Panc1 (cell line): ENCODE measurements at regions not wholly inside any gene's neighbourhood (a gene's known extent, or its start where the extent isn't known, plus 50 kb on each side); places are given as distances from the start of the nearest gene placed in this dataset.
"Not testable (repeated sequence)": the region's sequence is repeated elsewhere in the genome, so short reads cannot be mapped to it uniquely, and the experiment has no call there.

Experiments
- ATAC-seq: fragments of 200-7000 bp; cut with Tn5 transposase; 2 replicates; pipeline ENCODE4 v1.9.1; 2020; ENCODE audit warnings: mild to moderate bottlenecking, moderate library complexity
- BruUV-seq: library from RNA; stranded (reverse); fragments of 400-500 nt; replicated peaks from 2 replicates; lab custom pipeline; 2021; lab: Mats Ljungman, UMichigan
- CTCF ChIA-PET: fragments of 300-600 bp; sonication (Branson Sonifier 250); formaldehyde crosslinking; loops from one replicate; lab custom pipeline; 2022; ENCODE audit warnings: antibody characterized with exemption; lab: Charles Lee
- POLR2A ChIA-PET: fragments of 300-600 bp; sonication (Branson Sonifier 250); formaldehyde crosslinking; loops from one replicate; lab custom pipeline; 2022; ENCODE audit warnings: antibody characterized with exemption; lab: Charles Lee
- DNase-seq: peaks from one replicate; pipeline ENCODE4 v3.0.0-alpha.2; 2010; ENCODE audit warnings: low read depth, low spot score
- H3K27ac ChIP-seq: 2 replicates; pipeline ENCODE4 v1.5.1; 2011; ENCODE audit warnings: mild to moderate bottlenecking, low read length, inconsistent platforms
- H3K27me3 ChIP-seq: fragments of 200-500 bp; sonication (Bioruptor generic); 2 replicates; pipeline ENCODE4 v1.6.0; 2014; ENCODE audit warnings: low read length, inconsistent platforms; ENCODE audit not compliant: control insufficient read depth, insufficient read depth
- H3K36me3 ChIP-seq: fragments of 200-500 bp; sonication (Bioruptor generic); 2 replicates; pipeline ENCODE4 v1.5.1; 2014; ENCODE audit warnings: inconsistent platforms, mild to moderate bottlenecking, low read length, moderate library complexity; ENCODE audit not compliant: control insufficient read depth, insufficient read depth
- H3K4me1 ChIP-seq: 2 replicates; pipeline ENCODE4 v1.5.1; 2011; ENCODE audit warnings: inconsistent platforms, mild to moderate bottlenecking, low read length, moderate library complexity; ENCODE audit not compliant: control insufficient read depth, insufficient read depth
- H3K4me3 ChIP-seq, 2 experiments: 2 replicates each; pipeline ENCODE4 v1.5.1; 2011 to 2012; ENCODE audit warnings: low read depth in 2 of 2, low read length in 2 of 2, mild to moderate bottlenecking in 2 of 2, inconsistent platforms in 1 of 2, moderate library complexity in 1 of 2
- H3K9me3 ChIP-seq: fragments of 200-500 bp; sonication (Bioruptor generic); 2 replicates; pipeline ENCODE4 v1.5.1; 2014; ENCODE audit warnings: low read depth, mild to moderate bottlenecking, inconsistent platforms, low read length, moderate library complexity; ENCODE audit not compliant: control insufficient read depth, insufficient read depth
- CTCF ChIP-seq: fragments of 450-650 bp; IDR thresholded peaks from 2 replicates; pipeline ENCODE4 v1.5.1; 2017; ENCODE audit warnings: mild to moderate bottlenecking
- POLR2AphosphoS5 ChIP-seq: IDR thresholded peaks from 2 replicates; pipeline ENCODE4 v1.6.1; 2012; ENCODE audit warnings: mild to moderate bottlenecking, low read depth, low read length, moderate library complexity
- REST ChIP-seq, 2 experiments: IDR thresholded peaks; 2 replicates each; pipeline ENCODE4 v1.6.1; 2011 to 2012; ENCODE audit warnings: low read depth in 2 of 2, control low read depth in 1 of 2, low read length in 1 of 2, mild to moderate bottlenecking in 1 of 2, moderate library complexity in 1 of 2; ENCODE audit not compliant: insufficient read depth in 1 of 2
- SIN3A ChIP-seq: IDR thresholded peaks from 2 replicates; pipeline ENCODE4 v1.6.1; 2012; ENCODE audit warnings: low read depth, mild to moderate bottlenecking, low read length, moderate library complexity, borderline replicate concordance; ENCODE audit not compliant: insufficient read depth
- TCF7L2 ChIP-seq: IDR thresholded peaks from 2 replicates; pipeline ENCODE4 v1.6.1; 2011; ENCODE audit warnings: mild to moderate bottlenecking, low read depth, low read length, inconsistent platforms
- in situ Hi-C: cut with HindIII; loops from 2 replicates; pipeline ENCODE4 v1.10.0; 2016; ENCODE audit warnings: low sequenced_read_pairs, low pct_unique_long_range_greater_than_20kb
- intact Hi-C: fragments of 100-400 bp; cut with micrococcal nuclease; formaldehyde crosslinking; loops from one replicate; pipeline ENCODE4 v1.10.0; 2022; ENCODE audit not compliant: unreplicated experiment

GRCh38 chr10:124193309-124193696 is 99.9 kb upstream of the CHST15 start:
- ATAC-seq (no peak), DNase-seq (no peak)
- H3K27me3 ChIP-seq: peaks cover 3% of the 10 kb centered on the region; the same call in 1 of the 2 replicates
- no peaks in the 10 kb centered on the region for H3K36me3 ChIP-seq
- no peaks in the 10 kb centered on the region for H3K9me3 ChIP-seq
- H3K27ac ChIP-seq: no peak overlapping the region
- POLR2A ChIA-PET: no interaction called here
- H3K4me1 ChIP-seq: no peaks in the 10 kb centered on the region
- in situ Hi-C loops: no loop called here
- H3K4me3 ChIP-seq: no peak overlapping the region
- TF ChIP-seq POLR2AphosphoS5 (no peak), SIN3A (no peak), TCF7L2 (no peak), REST (IDR thresholded peaks at IDR 0.05; ENCODE audit: insufficient read depth in 1 of 2, low read depth in 2 of 2, low read length in 1 of 2) (no peak), CTCF (no peak)
- intact Hi-C loops: no loop called here
- CTCF ChIA-PET: no interaction called here
- no TSS peak for BruUV-seq

- ATAC-seq, H3K27ac ChIP-seq, BruUV-seq, H3K4me1 ChIP-seq, H3K4me3 ChIP-seq, H3K9me3 ChIP-seq, H3K36me3 ChIP-seq, DNase-seq, in situ Hi-C loops, POLR2A ChIA-PET, H3K27me3 ChIP-seq, intact Hi-C loops, CTCF ChIA-PET: not testable (repeated sequence)
- TF ChIP-seq CTCF: peak; percentile 58
These were observed 99.4 kb upstream of the CHST15 start for GRCh38 chr10:124192664-124193308.

- H3K9me3 ChIP-seq, H3K27ac ChIP-seq, H3K36me3 ChIP-seq, ATAC-seq, POLR2A ChIA-PET, in situ Hi-C loops, DNase-seq, H3K4me1 ChIP-seq, BruUV-seq, H3K4me3 ChIP-seq, H3K27me3 ChIP-seq, CTCF ChIA-PET, intact Hi-C loops: not testable (repeated sequence)
These were observed 97.1 kb upstream of the CHST15 start for GRCh38 chr10:124190476-124190875.
